ENCODE measurements at regions not wholly inside any gene's neighbourhood (a gene's known extent, or its start where the extent isn't known, plus 50 kb on each side); places are given as distances from the start of the nearest gene placed in this dataset.

GRCh38 chr13:108120302-108120701 lies 95.0 kb downstream of the LIG4 start:
- TF ChIP-seq CTCF (IDR thresholded peaks at IDR 0.05; ENCODE audit: extremely low read depth in 1 of 2, insufficient read depth in 1 of 2, low read depth in 1 of 2, low read length in 2 of 2) (no peak), POLR2A (IDR thresholded peaks at IDR 0.05; ENCODE audit: low read depth, low read length) (no peak), MAX (IDR thresholded peaks at IDR 0.05; ENCODE audit: insufficient read depth, insufficient read length) (no peak), POLR2AphosphoS5 (IDR thresholded peaks at IDR 0.05; ENCODE audit: insufficient read depth, low read depth, low read length) (no peak)
